ENCODE measurements at regions not wholly inside any gene's neighbourhood (a gene's known extent, or its start where the extent isn't known, plus 50 kb on each side); places are given as distances from the start of the nearest gene placed in this dataset.
"Not testable (repeated sequence)": the region's sequence is repeated elsewhere in the genome, so short reads cannot be mapped to it uniquely, and the experiment has no call there.

DNA sequence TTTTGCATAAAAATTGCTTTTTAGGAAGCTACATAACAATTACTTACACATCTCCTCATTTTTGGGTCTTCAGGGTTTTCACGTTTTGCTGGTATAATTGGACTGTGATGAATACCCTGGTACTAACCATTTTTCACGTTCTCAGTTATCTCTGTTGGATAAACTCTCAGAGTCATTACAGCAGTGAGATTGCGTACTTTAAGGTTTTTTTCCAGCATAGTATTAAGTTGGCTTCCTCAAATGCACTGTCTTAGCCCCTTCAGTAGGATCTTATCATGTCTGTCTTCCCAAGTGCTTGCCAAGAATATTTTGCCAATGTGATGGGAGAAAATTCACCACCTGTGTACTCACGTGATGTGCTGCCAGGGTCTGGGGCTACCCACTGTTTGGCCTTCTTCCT lies 342.5 kb downstream of the TEX29 start:
- Histone ChIP-seq H3K4me1 (ENCODE audit: control insufficient read depth, insufficient read depth, low read length) (no peaks in the 10 kb centered on the region), H3K4me3 (ENCODE audit: low read length) (no peak overlapping the region), H3K27ac (ENCODE audit: low read length) (no peak overlapping the region), H3K9me3 (ENCODE audit: control insufficient read depth, low read depth, low read length) (no peaks in the 10 kb centered on the region), H3K27me3 (ENCODE audit: control insufficient read depth, insufficient read depth, low read length) (no peaks in the 10 kb centered on the region), H3K36me3 (ENCODE audit: control insufficient read depth, insufficient read depth, low read length) (no peaks in the 10 kb centered on the region)
- no peak for DNase-seq
- WGBS (ENCODE audit: insufficient coverage, low lambda C conversion rate): 46% methylated on average over 2 of the region's 4 CpGs

DNA sequence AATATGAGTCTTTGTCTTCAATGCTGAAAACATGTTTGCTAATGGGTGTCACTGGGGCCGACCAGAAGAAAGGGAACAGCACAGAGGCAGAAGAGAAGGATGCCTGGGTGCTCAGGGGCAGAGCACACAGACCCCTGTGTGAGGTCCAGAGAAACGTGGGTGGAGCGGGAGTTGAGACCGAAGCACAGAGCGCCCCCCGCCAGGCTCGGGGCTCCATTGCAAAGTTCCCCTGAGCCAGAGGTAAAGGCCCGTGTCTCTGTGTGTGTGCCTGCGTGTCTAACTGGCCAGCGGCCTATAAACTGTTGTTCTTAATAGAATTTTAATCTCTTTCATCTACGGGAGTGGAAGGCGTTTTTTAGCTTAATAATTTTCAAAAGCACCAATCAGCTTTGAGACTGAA lies 343.1 kb downstream of the TEX29 start:
- 63% methylated on average over 3 of the region's 12 CpGs for WGBS (ENCODE audit: insufficient coverage, low lambda C conversion rate)
- no peak for DNase-seq
- H3K36me3 ChIP-seq (ENCODE audit: control insufficient read depth, insufficient read depth, low read length): no peaks in the 10 kb centered on the region
- peaks cover 4% of the 10 kb centered on the region for H3K9me3 ChIP-seq (ENCODE audit: control insufficient read depth, low read depth, low read length)
- H3K4me3 ChIP-seq (ENCODE audit: low read length): no peak overlapping the region
- no peaks in the 10 kb centered on the region for H3K4me1 ChIP-seq (ENCODE audit: control insufficient read depth, insufficient read depth, low read length)
- H3K27me3 ChIP-seq (ENCODE audit: control insufficient read depth, insufficient read depth, low read length): no peaks in the 10 kb centered on the region
- H3K27ac ChIP-seq (ENCODE audit: low read length): no peak overlapping the region

DNA sequence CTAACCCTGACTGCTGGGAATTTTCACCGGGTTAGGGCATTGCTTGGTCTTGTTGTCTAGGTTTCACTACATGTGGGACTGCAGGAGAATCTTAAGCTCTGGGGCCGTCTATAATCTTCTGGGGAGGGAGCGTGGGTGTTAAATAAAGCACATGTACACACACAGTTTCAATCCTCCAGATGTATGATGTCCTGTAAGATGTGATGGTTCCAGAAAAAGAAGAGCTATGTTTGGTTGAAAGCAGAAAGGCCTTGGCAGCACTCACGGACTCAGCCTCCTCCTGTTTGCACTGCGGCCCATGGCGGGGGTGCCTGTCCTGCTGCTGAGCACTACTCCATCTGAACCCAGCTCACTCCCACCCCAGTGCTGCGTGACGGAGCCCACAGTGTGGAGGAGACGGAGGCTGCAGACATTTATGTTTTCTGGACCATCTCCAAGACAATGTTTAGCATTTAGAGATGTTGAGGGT lies 343.5 kb downstream of the TEX29 start:
- DNase-seq: peak in 1 of 2 donors; percentile 18
- WGBS (ENCODE audit: insufficient coverage, low lambda C conversion rate): no CpG with 5 or more reads among the region's 9 CpGs
- no peak overlapping the region for H3K4me3 ChIP-seq (ENCODE audit: low read length)
- no peaks in the 10 kb centered on the region for H3K27me3 ChIP-seq (ENCODE audit: control insufficient read depth, insufficient read depth, low read length)
- H3K27ac ChIP-seq (ENCODE audit: low read length): no peak overlapping the region
- H3K9me3 ChIP-seq (ENCODE audit: control insufficient read depth, low read depth, low read length): peaks cover 4% of the 10 kb centered on the region
- no peaks in the 10 kb centered on the region for H3K36me3 ChIP-seq (ENCODE audit: control insufficient read depth, insufficient read depth, low read length)
- H3K4me1 ChIP-seq (ENCODE audit: control insufficient read depth, insufficient read depth, low read length): no peaks in the 10 kb centered on the region

DNA sequence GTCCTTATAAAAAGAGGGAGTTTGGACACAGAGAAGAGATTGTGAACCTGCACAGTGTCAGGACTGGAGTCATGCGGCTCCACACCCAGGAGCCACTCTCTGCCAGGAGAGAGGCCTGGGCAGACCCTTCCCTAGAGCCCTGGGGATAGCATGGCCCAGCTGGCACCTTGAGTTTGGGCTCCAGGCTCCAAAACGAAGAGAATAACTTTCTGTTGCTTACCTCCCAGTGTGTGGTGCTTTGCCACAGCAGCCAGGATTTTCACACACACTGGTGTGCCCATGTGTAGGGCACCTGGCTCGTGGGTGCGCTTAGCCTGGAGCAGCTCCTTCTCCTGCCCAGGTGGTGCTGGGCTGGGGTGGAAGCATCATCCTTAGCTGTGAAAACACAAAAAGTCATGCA lies 344.3 kb downstream of the TEX29 start:
- no peak overlapping the region for H3K4me3 ChIP-seq (ENCODE audit: low read length)
- no peak overlapping the region for H3K27ac ChIP-seq (ENCODE audit: low read length)
- no peaks in the 10 kb centered on the region for H3K4me1 ChIP-seq (ENCODE audit: control insufficient read depth, insufficient read depth, low read length)
- H3K36me3 ChIP-seq (ENCODE audit: control insufficient read depth, insufficient read depth, low read length): no peaks in the 10 kb centered on the region
- no CpG with 5 or more reads among the region's 4 CpGs for WGBS (ENCODE audit: insufficient coverage, low lambda C conversion rate)
- DNase-seq: no peak
- peaks cover 4% of the 10 kb centered on the region for H3K9me3 ChIP-seq (ENCODE audit: control insufficient read depth, low read depth, low read length)
- no peaks in the 10 kb centered on the region for H3K27me3 ChIP-seq (ENCODE audit: control insufficient read depth, insufficient read depth, low read length)

DNA sequence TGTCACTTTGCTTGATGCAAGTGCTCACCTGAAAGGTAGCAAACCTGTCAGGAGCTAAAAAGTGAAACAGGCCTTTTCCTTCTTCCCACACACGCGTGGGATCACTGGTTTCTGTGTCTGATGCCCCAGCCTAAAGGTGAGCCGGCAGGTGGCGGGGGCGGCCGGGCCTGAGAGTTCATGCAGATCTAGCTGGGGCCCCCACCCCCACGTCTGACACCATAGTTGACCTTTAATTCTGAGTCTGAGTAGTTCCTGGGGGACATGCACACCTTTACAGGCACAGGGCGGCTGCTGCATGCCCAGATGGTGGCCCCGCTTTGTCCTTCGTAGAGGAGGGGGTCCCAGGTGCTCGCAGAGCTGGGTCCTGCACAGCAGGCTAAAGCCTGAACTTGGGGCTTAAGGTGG lies 345.3 kb downstream of the TEX29 start:
- no peaks in the 10 kb centered on the region for H3K36me3 ChIP-seq (ENCODE audit: control insufficient read depth, insufficient read depth, low read length)
- WGBS (ENCODE audit: insufficient coverage, low lambda C conversion rate): no CpG with 5 or more reads among the region's 11 CpGs
- peaks cover 4% of the 10 kb centered on the region for H3K9me3 ChIP-seq (ENCODE audit: control insufficient read depth, low read depth, low read length)
- H3K4me1 ChIP-seq (ENCODE audit: control insufficient read depth, insufficient read depth, low read length): no peaks in the 10 kb centered on the region
- H3K27me3 ChIP-seq (ENCODE audit: control insufficient read depth, insufficient read depth, low read length): no peaks in the 10 kb centered on the region
- no peak overlapping the region for H3K4me3 ChIP-seq (ENCODE audit: low read length)
- no peak for DNase-seq
- H3K27ac ChIP-seq (ENCODE audit: low read length): no peak overlapping the region

DNA sequence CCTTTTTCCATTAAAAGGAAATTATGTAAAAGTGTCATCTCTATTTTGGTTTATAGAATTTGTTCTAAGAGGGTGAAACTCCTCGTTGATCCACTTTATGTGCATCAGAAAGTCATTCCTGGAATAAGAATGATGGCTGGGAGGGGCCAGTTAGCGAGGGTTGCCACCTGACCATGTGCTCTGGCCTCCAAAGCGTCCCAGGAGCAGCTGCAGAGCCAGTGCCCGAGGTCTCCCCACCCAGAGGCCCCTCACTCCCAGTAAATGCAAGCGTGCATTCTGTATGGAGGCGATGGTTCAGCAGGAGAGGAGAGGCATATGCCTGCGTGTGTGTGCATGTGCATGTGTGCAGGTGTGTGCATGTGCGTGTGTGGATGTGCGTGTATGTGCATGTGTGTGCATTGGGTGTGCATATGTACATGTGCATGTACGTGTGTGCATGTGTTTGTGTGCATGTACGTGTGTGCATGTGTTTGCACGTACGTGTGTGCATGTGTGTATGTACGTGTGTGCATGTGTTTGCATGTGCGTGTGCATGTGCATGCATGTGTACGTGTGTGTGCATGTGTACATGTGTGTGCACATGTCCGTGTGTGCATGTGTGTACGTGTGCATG lies 345.8 kb downstream of the TEX29 start:
- Histone ChIP-seq H3K27me3 (ENCODE audit: control insufficient read depth, insufficient read depth, low read length) (no peaks in the 10 kb centered on the region), H3K9me3 (ENCODE audit: control insufficient read depth, low read depth, low read length) (peaks cover 4% of the 10 kb centered on the region), H3K4me3 (ENCODE audit: low read length) (no peak overlapping the region), H3K4me1 (ENCODE audit: control insufficient read depth, insufficient read depth, low read length) (no peaks in the 10 kb centered on the region), H3K27ac (ENCODE audit: low read length) (no peak overlapping the region), H3K36me3 (ENCODE audit: control insufficient read depth, insufficient read depth, low read length) (no peaks in the 10 kb centered on the region)
- DNase-seq: no peak
- WGBS (ENCODE audit: insufficient coverage, low lambda C conversion rate): no CpG with 5 or more reads among the region's 18 CpGs

DNA sequence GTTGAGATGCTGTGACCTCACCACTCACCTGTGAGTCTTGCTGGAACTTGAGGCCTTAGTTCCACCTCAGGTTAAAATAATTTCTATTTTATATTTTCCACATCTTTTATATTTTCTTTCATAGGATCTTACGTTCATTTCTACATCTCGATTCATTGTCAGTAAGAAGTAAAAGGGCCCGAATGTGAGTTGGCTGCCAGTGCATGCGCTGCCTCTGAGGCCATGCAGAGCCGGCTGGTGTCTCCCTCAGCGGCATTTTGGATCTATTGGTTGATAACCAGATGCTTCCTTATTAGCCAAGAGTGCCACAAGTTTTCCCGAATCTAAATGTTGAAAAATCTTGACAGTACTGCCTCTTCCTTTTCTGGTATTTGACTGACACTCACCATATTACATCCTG lies 347.3 kb downstream of the TEX29 start:
- Histone ChIP-seq H3K9me3 (ENCODE audit: control insufficient read depth, low read depth, low read length) (peaks cover 4% of the 10 kb centered on the region), H3K4me1 (ENCODE audit: control insufficient read depth, insufficient read depth, low read length) (no peaks in the 10 kb centered on the region), H3K36me3 (ENCODE audit: control insufficient read depth, insufficient read depth, low read length) (no peaks in the 10 kb centered on the region), H3K27ac (ENCODE audit: low read length) (no peak overlapping the region), H3K4me3 (ENCODE audit: low read length) (no peak overlapping the region), H3K27me3 (ENCODE audit: control insufficient read depth, insufficient read depth, low read length) (no peaks in the 10 kb centered on the region)
- DNase-seq: no peak
- 100% methylated on average over 1 of the region's 7 CpGs for WGBS (ENCODE audit: insufficient coverage, low lambda C conversion rate)

DNA sequence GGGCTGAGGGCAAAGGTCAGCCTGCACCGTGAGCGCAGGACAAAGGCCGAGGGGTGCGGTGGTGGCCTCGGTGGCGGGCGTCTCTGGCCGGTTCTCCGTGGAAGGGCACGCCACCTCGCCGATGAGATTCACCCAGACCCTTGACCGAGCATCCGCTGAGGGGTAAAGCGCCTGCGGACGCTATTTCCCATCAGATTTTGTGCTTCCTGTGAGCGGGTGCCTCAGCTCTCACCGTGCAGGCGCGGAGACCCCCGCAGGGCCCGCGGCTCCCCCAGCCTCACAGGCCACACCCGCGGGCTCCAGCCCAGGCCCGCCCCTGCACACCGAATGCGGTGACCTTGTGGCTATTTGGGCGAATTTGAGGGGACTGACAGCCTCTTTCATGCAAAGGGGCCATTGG lies 348.0 kb downstream of the TEX29 start:
- no CpG with 5 or more reads among the region's 30 CpGs for WGBS (ENCODE audit: insufficient coverage, low lambda C conversion rate)
- Histone ChIP-seq H3K36me3 (ENCODE audit: control insufficient read depth, insufficient read depth, low read length) (no peaks in the 10 kb centered on the region), H3K4me1 (ENCODE audit: control insufficient read depth, insufficient read depth, low read length) (no peaks in the 10 kb centered on the region), H3K27me3 (ENCODE audit: control insufficient read depth, insufficient read depth, low read length) (no peaks in the 10 kb centered on the region), H3K9me3 (ENCODE audit: control insufficient read depth, low read depth, low read length) (peaks cover 4% of the 10 kb centered on the region), H3K4me3 (ENCODE audit: low read length) (no peak overlapping the region), H3K27ac (ENCODE audit: low read length) (no peak overlapping the region)
- no peak for DNase-seq

DNA sequence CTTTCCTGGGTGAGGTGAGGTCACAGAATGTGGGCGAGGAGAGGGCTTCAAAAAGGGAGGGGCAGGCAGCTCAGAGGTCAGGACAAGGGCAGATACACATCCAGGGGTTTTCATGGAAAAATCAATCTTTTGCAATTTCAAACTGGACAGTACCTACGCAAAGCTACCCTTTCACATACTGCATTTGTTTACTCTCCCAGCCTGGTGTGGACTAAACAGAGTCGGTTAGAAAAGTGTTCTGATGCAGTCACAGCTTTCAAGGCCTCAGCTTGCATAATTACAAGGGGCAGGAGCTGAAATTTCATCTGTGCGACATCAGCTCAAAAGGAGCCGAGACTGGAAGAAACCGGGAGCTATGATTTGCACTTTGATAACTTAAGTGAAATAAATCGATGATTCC lies 351.8 kb downstream of the TEX29 start:
- not testable (repeated sequence) for H3K27me3 ChIP-seq (ENCODE audit: control insufficient read depth, insufficient read depth, low read length); H3K27ac ChIP-seq (ENCODE audit: low read length); H3K9me3 ChIP-seq (ENCODE audit: control insufficient read depth, low read depth, low read length); H3K4me1 ChIP-seq (ENCODE audit: control insufficient read depth, insufficient read depth, low read length); H3K36me3 ChIP-seq (ENCODE audit: control insufficient read depth, insufficient read depth, low read length); H3K4me3 ChIP-seq (ENCODE audit: low read length); DNase-seq
- 90% methylated on average over 2 of the region's 7 CpGs for WGBS (ENCODE audit: insufficient coverage, low lambda C conversion rate)

DNA sequence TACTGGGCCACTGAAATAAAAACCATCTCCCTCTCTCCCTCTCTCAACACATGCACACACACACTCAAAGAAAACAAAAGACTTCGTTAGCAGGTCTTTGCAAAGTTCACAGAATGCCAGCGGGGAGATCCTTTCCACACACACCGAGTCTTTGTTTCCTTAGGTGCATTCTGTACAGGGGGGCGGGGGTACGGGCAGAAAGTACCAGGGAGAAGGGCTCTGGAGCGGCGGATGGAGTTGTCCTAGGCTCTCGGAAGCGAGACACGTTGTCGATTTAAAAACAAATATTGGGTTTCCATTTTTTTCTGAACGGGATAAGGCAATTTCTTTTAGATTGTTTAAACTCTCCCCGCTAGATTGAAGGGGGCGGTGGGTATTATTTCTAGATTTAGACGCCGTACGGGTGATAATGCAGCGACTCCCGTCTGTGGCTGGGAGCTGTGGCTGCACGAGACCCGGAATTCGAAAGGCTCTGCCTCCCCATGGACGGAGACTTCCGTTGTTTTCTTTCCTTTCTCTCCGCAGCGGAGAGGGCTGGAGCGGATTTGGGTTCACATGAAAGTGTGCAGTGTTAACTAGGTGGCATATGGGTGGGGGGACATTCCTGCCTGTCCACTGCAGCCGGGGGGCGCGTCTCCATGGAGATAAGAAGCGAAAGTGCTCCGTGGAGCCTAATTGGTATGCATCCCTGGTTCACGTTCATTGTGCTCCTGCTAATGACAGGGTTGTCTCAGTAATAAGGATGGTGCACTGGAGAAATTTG lies 357.9 kb downstream of the TEX29 start:
- H3K36me3 ChIP-seq (ENCODE audit: control insufficient read depth, insufficient read depth, low read length); H3K27ac ChIP-seq (ENCODE audit: low read length); H3K4me3 ChIP-seq (ENCODE audit: low read length); DNase-seq; H3K9me3 ChIP-seq (ENCODE audit: control insufficient read depth, low read depth, low read length); H3K4me1 ChIP-seq (ENCODE audit: control insufficient read depth, insufficient read depth, low read length); H3K27me3 ChIP-seq (ENCODE audit: control insufficient read depth, insufficient read depth, low read length): not testable (repeated sequence)
- WGBS (ENCODE audit: insufficient coverage, low lambda C conversion rate): no CpG with 5 or more reads among the region's 33 CpGs

DNA sequence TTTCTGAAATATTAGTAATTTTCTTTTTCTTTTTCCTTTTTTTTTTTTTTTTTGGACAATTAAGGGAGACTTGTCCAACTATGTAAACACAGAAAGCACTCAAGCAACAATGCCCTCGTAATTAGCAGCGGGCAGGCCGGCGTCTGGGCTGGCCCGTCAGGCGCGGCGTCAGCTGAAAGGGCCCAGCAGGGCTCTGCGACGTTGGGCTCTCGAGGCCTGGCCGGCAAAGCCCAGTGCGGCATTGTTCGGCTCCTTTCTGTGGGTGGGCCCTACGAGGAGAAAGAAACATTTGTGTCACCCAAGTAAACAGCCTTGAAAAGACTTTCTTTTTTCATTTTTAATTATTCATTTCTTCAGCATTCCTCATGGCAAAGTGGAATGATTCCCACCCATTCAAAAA lies 359.2 kb downstream of the TEX29 start:
- no CpG with 5 or more reads among the region's 15 CpGs for WGBS (ENCODE audit: insufficient coverage, low lambda C conversion rate)
- H3K36me3 ChIP-seq (ENCODE audit: control insufficient read depth, insufficient read depth, low read length); H3K27me3 ChIP-seq (ENCODE audit: control insufficient read depth, insufficient read depth, low read length); H3K9me3 ChIP-seq (ENCODE audit: control insufficient read depth, low read depth, low read length); H3K4me3 ChIP-seq (ENCODE audit: low read length); DNase-seq; H3K4me1 ChIP-seq (ENCODE audit: control insufficient read depth, insufficient read depth, low read length); H3K27ac ChIP-seq (ENCODE audit: low read length): not testable (repeated sequence)
